NB4 (cell line): ENCODE measurements at regions not wholly inside any gene's neighbourhood (a gene's known extent, or its start where the extent isn't known, plus 50 kb on each side); places are given as distances from the start of the nearest gene placed in this dataset.
"Not testable (repeated sequence)": the region's sequence is repeated elsewhere in the genome, so short reads cannot be mapped to it uniquely, and the experiment has no call there.

Source experiments
- DNase-seq: peaks from one replicate; pipeline ENCODE4 v3.0.0; 2010; ENCODE audit warnings: low read depth
- H3K4me3 ChIP-seq: one replicate; pipeline ENCODE4 v1.5.1; 2011; ENCODE audit warnings: mild to moderate bottlenecking, low read depth, low read length, moderate library complexity
- CTCF ChIP-seq: IDR thresholded peaks from one replicate; pipeline ENCODE4 v1.5.1; 2012; ENCODE audit warnings: low read depth, low read length
- MAX ChIP-seq: IDR thresholded peaks from 2 replicates; pipeline ENCODE4 v1.6.1; 2011; ENCODE audit warnings: low read depth, low read length
- MYC ChIP-seq: IDR thresholded peaks from 2 replicates; pipeline ENCODE4 v1.6.1; 2011; ENCODE audit warnings: low read depth, low read length
- POLR2A ChIP-seq: IDR thresholded peaks from 2 replicates; pipeline ENCODE4 v1.6.1; 2011; ENCODE audit warnings: mild to moderate bottlenecking; ENCODE audit not compliant: insufficient read length; ENCODE audit errors: extremely low read depth

- not testable (repeated sequence) for H3K4me3 ChIP-seq
- TF ChIP-seq CTCF = peak; percentile 40
- peak; percentile 69 for DNase-seq
These were observed 138.7 kb downstream of the KLRB1 start for GRCh38 chr12:9468998-9469397.

- DNase-seq, H3K4me3 ChIP-seq: not testable (repeated sequence)
These were observed 139.6 kb downstream of the KLRB1 start for GRCh38 chr12:9468144-9468543.

DNA sequence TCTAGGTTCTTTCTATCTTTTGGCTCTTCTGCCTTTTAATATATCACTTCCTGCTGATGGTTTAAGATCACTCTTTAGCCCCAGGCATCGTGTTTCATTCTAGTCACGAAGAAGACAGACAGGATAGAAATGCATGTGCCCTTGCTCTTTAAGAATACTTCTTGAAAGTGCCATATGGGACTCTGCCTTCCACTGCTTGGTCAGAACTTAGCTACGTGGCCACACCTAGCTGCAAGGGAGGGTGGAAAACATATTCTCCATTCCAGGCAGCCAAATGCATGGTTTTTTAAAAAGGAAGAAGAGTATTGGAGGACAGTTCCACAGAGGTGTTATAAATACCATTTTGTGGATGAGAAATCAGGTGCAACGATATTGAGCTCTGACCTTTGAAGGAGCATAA, 143.3 kb downstream of the KLRB1 start:
- no peak for DNase-seq
- no peak for TF ChIP-seq POLR2A
- TF ChIP-seq MYC = no peak
- TF ChIP-seq MAX = no peak
- no peak for TF ChIP-seq CTCF
- H3K4me3 ChIP-seq = no peak overlapping the region

DNA sequence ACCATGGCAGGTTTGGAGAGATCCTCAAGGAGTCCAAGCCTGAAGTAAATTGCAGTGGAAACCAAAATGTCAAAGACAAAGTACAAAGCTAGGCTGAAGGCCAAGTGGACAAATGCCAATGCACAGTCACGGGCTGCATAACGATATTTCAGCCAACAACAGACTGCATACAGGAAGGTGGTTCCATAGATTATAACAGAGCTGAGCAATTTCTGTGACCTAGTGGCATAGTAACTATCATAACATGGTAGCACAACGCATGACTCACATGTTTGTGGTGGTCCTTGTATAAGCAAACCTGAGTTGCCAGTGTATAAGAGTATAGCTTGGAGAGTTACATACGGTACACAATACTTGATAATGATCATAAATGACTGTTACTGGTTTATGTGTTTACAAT, 152.2 kb downstream of the KLRB1 start:
- H3K4me3 ChIP-seq, DNase-seq: not testable (repeated sequence)

- DNase-seq, H3K4me3 ChIP-seq: not testable (repeated sequence)
These were observed 153.7 kb downstream of the KLRB1 start for GRCh38 chr12:9454021-9454420.

DNA sequence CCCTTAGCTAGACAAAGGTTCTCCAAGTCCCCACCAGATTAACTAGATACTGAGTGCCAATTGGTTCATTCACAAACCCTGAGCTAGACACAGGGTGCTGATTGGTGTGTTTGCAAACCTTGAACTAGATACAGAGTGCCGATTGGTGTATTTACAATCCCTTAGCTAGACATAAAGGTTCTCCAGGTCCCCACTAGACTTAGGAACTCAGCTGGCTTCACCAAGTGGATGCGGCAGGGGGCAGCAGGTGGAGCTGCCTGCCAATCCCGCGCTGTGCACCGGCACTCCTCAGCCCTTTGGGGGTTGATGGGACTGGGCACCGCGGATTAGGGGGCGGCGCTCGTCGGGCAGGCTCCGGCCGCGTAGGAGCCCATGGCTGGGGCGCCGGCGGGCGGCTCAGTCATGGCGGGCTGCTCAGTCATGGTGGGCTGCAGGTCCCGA, 157.6 kb downstream of the KLRB1 start:
- H3K4me3 ChIP-seq, DNase-seq: not testable (repeated sequence)

GRCh38 chr12:9449657-9450126, 158.0 kb downstream of the KLRB1 start:
- peak overlapping the region; percentile 68 for H3K4me3 ChIP-seq
- DNase-seq = peak; percentile 32

DNA sequence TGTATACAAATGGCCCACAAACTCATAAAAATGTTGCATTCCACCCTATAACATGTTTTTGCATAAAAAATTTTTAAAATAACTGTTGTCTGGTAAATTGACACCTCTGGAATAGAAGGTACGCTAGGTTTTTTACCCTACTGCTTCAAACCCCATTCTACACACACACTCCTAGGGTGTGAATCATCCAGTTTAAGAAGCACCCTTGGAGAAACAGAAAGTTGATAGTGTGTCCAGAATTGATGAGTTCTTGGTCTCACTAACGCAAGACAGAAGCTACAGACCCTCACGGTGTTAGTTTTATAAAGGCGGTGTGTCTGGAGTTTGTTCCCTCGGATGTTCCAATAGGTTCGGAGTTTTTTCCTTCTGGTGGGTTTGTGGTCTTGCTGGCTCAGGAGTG, 158.5 kb downstream of the KLRB1 start:
- DNase-seq = peak; percentile 28
- TF ChIP-seq MYC = no peak
- no peak for TF ChIP-seq MAX
- no peak for TF ChIP-seq CTCF
- no peak for TF ChIP-seq POLR2A
- peak overlapping the region; percentile 68 for H3K4me3 ChIP-seq

DNA sequence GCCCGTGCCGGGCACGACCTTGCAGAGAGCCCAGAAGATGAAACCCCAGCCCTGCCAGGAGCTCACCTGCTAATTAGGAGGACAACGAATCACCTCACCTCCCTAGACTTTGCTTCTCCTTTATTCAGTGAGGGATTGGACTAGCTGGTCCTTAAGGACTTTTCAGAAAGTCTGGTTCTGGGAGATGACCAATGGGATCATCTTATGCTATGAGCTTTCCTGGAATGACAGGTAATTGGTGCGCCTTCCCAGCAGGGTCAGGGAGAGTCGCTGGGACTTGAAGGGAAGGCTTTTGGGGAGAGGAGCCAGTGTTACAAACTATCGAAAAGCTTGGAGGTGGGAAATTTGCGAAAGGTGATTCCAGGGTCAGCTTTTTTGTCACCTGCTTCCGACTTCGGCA, 159.1 kb downstream of the KLRB1 start:
- peak; percentile 2 for DNase-seq
- H3K4me3 ChIP-seq = peak overlapping the region; percentile 68

DNA sequence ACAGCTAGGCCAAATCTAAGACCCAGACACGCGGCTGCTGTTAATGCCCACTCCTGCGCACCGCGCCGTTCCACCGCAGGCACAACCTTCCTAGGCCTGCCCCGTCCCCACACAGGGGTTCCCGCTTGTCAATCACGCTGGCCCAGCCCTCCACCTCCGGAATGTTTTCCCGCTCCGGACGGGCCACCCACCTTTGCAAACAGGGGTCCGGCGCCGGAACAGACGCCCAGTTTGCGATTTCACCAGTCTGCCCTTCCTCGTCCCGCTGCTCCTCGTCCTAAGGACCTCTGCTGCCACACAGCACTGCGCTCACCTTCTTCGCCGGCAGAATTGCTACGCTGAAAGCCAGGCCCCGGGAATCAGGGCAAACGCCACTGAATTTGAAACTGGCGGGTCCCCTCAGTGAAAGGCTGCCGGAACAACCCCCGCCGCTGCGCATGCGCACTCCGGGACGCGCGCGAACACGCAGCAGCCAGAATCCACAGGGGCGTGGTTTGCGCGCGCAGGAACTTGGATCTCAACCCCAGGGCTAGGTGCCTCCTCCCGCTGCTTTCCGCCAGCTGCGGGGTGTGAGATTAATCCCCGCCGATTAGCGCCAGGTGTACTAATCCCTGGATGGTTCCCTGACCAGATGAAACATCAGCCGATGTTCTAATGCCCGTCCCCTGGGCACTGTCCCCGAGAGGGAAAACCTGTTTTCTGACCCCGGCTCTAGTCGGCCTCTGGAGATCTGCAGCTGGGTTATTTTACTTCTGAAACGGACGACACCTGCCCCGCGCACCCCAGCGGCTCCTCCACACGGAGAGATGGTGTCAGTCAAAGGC, 159.7 kb downstream of the KLRB1 start:
- peak; percentile 81 for DNase-seq
- H3K4me3 ChIP-seq = peak overlapping the region; percentile 68

DNA sequence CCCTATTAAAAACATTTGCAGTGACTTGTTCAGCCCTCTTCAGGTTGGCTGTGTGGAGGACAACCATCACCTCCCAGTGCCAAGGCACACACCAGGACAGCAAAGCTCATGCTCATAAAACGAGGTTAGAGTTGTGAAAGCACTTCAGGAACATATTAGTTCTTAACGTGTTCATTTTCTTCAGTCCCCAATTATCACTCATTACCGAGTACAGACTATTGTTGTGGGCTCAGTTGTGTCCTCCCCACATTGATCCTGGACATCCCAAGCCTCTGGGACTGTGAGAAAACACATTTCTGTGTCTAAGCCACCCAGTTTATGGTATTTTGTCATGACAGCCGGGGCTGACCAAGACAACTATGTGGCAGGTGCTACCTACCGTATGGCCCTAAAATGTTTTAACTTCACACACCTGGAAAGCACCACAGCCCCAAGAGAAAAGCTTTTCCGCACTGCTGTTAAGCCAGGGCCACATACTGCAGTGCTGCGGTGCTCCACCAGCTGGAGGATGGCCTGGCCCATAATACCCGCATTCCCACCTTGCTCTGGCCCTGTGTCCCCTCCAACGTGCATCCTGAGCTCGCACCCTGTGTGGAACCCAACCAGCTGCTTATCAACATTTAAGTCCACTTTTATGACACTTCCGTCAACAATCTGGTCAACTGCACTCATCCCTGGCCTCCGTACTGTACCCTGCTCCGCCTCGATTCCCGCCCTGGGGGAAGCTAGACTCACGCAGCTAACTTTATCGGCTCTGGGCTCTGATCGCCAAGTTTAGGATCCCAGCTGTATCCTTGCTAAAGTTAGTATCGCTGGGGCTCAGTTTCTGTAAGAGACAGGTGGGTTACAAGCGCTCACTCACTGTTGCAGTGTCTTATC, 160.6 kb downstream of the KLRB1 start:
- peak overlapping the region; percentile 62 for H3K4me3 ChIP-seq
- not testable (repeated sequence) for DNase-seq

- not testable (repeated sequence) for DNase-seq, H3K4me3 ChIP-seq
These were observed 167.3 kb downstream of the KLRB1 start for GRCh38 chr12:9440428-9440827.

- DNase-seq, H3K4me3 ChIP-seq: not testable (repeated sequence)
These were observed 172.0 kb downstream of the KLRB1 start for GRCh38 chr12:9435682-9436081.

- H3K4me3 ChIP-seq, DNase-seq: not testable (repeated sequence)
These were observed 177.3 kb downstream of the KLRB1 start for GRCh38 chr12:9430385-9430784.
